Occipital lobe (tissue), 1 donor: ENCODE measurements at regions not wholly inside any gene's neighbourhood (a gene's known extent, or its start where the extent isn't known, plus 50 kb on each side); places are given as distances from the start of the nearest gene placed in this dataset.
"Not testable (repeated sequence)": the region's sequence is repeated elsewhere in the genome, so short reads cannot be mapped to it uniquely, and the experiment has no call there.

Experiments
- DNase-seq: peaks from one replicate; lab custom pipeline; 2025; lab: John Stamatoyannopoulos, UW

- DNase-seq, result no peak
Measured at GRCh38 chr6:11409371-11409770, 128.2 kb upstream of the TMEM170B start.

- no peak for DNase-seq
Measured at GRCh38 chr6:11407414-11407813, 130.1 kb upstream of the TMEM170B start.

GRCh38 chr6:11404838-11405237, 132.7 kb upstream of the TMEM170B start:
- no peak for DNase-seq

- DNase-seq, result no peak
Measured at GRCh38 chr6:11404081-11404480, 133.5 kb upstream of the TMEM170B start.

GRCh38 chr6:11403035-11403601, 134.4 kb upstream of the TMEM170B start:
- no peak for DNase-seq

- DNase-seq, result not testable (repeated sequence)
Measured at GRCh38 chr6:11402581-11402980, 135.0 kb upstream of the TMEM170B start.

GRCh38 chr6:11401954-11402353, 135.6 kb upstream of the TMEM170B start:
- not testable (repeated sequence) for DNase-seq

- no peak for DNase-seq
Measured at GRCh38 chr6:11398451-11399326, 138.9 kb upstream of the TMEM170B start.

GRCh38 chr6:11397622-11398450, 139.7 kb upstream of the TMEM170B start:
- no peak for DNase-seq

GRCh38 chr6:11396860-11397259, 140.7 kb upstream of the TMEM170B start:
- no peak for DNase-seq

GRCh38 chr6:11393713-11394627, 143.6 kb upstream of the TMEM170B start:
- DNase-seq, result no peak

GRCh38 chr6:11392778-11393507, 144.6 kb upstream of the TMEM170B start:
- DNase-seq, result no peak

GRCh38 chr6:11391934-11392777, 145.4 kb upstream of the TMEM170B start:
- DNase-seq, result no peak

- DNase-seq, result no peak
Measured at GRCh38 chr6:11389977-11390376, 147.6 kb upstream of the TMEM170B start.

GRCh38 chr6:11388983-11389944, 148.3 kb upstream of the TMEM170B start:
- no peak for DNase-seq

GRCh38 chr6:11387707-11388430, 149.7 kb upstream of the TMEM170B start:
- no peak for DNase-seq

- no peak for DNase-seq
Measured at GRCh38 chr6:11386726-11387125, 150.8 kb upstream of the TMEM170B start.

- no peak for DNase-seq
Measured at GRCh38 chr6:11386323-11386722, 151.2 kb upstream of the TMEM170B start.
